Hematopoietic multipotent progenitor cell treated with erythropoietin and hydrocortisone succinate and interleukin-3 and kit ligand, for 15 days (in vitro differentiated cells): ENCODE measurements at regions not wholly inside any gene's neighbourhood (a gene's known extent, or its start where the extent isn't known, plus 50 kb on each side); places are given as distances from the start of the nearest gene placed in this dataset.

Experiments used
- DNase-seq: peaks from one replicate; pipeline ENCODE4 v3.0.0-alpha.2; 2015; ENCODE audit warnings: low spot score

DNA sequence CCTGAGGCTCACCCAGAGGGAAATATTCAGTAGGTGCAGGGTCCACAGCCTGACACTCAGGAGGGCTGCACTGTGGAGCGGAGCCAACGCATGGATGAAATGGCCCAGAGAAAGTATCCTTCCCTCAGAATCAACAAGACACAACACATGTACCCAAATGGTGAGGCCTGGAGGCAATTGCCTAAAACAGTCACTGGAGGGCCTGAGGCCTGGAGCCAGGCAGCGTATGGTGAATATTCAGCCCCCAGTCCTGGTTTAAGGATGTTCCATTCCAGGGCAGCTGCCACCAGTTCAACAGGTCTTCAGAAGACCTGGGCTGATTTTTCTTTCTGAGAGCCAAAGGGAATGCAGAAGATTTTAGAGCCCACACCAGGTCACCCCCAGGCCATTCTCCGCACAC, 264.8 kb downstream of the INSC start:
- DNase-seq: no peak

DNA sequence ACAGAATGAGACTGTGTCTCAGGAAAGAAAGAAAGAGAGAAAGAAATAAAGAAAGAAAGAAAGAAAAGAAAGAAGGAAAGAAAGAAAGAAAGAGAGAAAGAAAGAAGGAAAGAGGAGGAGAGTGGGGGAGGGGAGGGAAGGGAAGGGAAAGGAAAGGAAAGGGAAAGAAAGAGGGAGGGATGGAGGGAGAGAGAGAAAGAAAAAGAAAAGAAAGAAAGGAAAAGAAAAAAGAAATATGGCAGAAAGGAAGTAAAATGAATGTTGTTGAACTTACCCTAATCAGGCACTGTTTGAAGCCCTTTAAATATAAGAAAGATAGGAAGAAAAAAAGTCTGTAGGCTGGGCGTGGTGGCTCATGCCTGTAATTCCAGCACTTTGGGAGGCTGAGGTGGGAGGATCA, 276.1 kb downstream of the INSC start:
- DNase-seq: no peak

DNA sequence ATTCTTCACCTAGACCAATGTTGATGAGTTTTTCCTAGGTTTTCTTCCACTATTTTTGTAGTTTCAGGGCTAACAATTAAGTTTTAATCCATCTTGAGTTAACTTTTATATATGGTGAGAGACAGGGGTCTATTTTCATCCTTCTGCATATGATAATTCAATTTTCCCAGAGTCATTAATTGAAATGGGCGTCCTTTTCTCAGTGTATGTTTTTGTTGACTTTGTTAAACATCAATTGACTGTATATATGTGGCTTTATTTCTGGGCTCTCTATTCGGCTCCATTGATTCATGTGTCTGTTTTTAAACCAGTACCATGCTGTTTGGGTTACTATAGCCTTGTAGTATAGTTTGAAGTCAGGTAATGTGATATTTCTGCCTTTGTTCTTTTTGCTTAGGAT, 282.1 kb downstream of the INSC start:
- DNase-seq: no peak

DNA sequence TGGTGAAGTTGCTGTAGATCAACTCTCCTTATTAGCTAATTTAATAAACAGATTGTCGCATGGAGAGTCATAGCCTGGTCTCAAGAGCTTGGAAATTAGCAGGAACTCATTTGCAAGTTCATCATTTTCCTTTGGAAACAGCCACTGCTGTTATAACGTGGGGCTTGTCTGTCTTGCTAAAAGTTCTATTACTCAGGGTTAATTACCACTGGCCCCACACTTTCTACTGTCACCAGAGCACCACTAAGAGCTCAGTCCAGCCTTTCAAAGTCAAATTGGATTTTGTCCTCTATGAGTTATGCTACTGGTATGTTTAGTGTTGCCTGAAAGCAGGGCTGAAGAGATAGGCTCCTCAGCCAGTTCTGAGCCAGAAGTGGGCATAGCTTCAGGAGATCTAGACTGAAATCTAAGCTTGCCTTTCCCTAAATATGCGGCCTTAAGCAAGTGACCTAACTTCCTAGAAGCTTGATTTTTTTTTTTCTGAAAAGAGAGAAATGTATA, 292.2 kb downstream of the INSC start:
- DNase-seq: no peak

DNA sequence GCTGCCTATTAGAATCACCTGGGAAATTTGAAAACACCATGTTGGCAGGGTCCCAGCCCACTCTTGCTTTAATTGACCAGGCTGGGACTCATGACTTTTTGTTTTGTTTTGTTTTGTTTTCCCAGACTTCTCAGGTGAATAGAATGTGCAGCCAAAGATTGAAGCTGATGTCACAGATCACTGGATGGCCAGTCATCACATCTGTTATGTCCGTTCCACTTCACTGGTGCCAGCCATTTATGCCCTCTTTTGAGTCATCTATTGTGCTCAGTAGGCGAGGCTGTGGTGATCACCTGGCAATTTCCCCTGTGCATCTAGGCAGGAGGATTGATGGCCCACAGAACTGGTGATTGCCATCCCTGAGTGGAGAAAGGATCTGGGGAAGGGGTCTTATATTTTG, 297.3 kb downstream of the INSC start:
- no peak for DNase-seq

DNA sequence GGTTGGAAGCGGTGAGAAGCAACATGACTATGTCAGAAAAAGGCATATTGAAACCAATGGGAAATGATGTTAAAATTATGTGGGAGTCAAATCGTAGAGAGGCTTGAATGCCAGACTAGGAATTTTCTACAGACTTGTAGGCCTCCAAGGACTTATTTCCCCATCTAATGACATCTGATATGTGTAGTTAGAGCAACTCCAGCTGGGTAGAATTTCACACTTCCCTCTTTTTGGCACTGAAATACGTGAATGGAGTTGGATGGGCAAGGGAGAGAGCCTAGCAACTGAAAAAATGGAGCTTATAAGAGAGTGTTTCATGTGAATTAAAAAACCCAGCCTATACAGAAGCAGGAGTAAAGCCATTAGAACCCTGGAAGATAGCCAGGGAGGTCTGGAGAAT, 304.2 kb downstream of the INSC start:
- no peak for DNase-seq

DNA sequence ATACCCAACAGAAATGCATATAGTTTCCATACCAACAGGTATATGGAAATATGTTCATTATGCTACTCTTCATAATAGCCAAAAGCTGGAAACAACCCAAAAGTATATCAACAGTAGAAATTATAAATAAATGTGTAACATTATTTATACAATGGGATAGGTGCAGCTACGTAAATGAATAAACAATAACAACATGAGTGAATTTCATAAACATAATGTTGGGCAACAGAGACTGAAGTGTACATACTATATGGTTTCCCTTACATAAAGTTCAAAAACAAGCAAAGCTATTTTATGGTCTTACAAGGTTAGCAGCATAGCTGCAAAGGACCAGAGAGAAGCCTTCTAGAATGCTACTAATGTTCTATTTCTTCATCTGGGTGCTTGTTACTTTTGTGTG, 305.0 kb downstream of the INSC start:
- DNase-seq: no peak

DNA sequence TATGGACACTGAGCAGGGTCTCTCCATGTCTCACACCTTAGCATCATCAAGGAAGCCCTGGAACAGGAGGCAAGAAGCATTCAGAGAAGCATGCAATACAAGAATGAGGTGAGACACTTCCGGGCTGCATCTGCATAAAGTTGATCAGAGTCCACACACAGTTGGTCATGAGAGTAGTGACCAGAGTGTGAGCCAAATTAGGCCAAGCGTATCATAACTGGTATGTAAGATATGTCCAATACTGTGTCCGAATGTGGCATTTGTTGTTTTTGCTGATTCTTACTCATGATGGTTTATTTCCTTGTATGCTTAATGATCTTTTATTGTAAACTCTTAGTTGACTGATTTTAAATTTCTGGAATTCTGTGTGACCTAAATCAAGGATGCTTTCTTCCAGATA, 315.7 kb downstream of the INSC start:
- DNase-seq: no peak

DNA sequence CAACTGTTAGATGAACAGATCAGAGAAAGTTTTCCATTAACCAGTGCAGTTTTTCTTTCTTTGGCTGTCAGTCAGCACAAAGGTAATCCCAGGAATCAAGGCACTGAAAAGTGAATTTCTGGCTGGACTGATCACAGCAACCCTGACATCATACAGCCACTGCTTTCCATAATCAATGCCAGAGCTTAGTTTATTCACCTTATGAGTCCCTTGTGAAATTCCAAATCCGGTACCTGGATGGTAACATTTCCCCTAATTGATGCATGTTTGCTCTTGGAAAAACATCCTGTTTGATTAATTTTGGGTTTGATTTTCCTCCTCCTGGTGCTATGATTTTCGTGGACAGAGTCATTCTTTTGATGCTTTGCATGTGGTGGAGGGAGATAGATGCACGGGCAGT, 319.8 kb downstream of the INSC start:
- DNase-seq: no peak

DNA sequence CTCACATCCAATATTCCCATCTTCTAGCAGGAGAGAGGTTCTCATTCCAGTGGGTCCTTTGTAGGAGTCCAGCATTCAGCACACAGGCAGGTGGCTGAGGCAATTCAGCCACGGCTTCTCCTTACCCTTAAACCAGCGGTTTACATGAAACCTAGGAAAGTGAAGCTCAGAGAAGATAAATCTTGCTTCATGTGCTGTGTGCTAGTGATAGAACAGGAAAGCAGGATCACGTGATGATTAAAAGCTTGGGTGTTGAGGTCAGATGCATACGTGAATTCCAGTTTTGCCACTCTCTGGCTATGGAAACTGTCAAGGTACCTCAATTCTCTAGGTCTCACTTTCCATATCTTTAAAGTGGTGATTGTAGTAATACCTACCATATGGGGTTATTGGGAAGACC, 331.6 kb downstream of the INSC start:
- no peak for DNase-seq

DNA sequence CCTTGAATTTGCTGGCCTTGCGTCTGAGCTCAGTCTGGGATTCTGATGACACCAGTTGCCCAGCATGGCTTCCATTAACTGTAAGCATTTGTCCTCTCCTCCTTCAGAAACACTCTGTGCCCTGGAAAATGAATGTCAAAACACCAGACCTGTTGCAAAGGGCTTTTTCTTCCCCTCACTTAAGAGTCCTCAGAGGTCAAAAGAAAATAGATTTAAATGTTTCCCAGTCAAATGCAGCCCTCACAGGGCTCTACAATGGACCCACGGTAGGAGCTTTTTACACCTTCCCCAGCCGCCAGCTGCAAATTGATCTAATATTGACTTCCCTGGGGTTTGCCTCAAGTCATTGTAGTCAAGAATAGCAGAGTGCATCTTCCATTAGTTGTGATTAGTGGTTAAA, 332.2 kb downstream of the INSC start:
- no peak for DNase-seq

DNA sequence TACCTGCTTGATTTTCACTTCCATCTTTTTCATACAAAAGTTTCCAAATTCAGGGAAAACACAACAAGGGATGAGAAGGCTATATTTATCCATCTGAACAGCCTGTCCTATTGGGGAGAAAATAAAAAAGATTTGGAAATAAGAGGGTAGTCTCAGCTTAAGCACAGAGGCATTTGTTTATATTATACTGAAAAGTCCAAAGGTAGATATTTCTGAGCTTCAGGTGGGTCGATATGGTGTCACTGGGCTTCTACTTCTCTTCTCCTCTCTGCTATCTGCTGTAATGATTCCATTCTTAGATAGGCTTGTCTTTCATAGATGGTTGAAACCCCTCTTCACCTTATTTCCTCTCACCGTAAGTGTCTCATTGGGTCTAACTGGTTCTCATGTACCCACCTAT, 337.0 kb downstream of the INSC start:
- no peak for DNase-seq

DNA sequence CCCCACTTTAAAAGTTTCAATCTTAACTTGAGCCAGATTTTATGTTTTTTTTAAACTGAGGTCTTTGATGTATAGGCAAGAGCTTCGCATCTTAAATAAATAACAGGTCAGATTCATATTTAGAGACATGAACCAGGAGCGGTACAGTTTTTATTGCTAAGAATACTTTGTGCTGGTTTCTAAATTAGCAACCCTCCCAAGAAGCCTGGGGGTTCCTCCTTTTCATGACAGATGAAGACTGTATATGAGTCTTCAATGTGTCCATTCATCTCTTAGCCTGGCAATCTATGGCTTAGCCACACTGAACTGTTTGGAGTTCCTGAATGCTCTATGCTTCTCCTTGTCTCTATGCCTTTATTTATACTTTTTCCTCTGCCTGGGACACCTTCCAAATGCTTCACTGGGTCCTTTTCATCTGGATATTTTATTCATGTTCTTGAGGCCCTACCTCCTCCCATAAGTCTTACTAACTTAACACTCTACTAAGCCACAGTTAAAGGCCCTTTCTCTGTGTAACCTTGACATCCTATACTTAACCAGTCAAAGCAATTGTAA, 338.6 kb downstream of the INSC start:
- no peak for DNase-seq

DNA sequence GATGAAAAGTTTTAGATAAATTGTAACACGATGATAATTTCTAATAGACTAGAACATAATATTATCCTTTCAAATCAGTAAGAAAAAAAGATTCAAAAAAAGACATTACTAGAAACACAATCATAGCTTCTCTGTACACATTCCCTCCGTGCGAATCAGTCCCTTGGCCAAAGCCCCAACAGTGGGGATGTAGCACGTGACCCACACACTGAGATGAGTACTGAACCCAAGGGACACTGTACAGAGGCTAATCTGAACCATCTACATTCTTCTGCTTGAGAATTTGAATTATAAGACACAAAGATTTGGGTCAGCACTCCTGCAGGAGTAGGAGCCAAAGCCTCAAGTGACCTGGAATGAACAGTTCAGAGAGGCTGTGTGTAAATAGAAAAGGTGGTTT, 353.7 kb downstream of the INSC start:
- DNase-seq: no peak

DNA sequence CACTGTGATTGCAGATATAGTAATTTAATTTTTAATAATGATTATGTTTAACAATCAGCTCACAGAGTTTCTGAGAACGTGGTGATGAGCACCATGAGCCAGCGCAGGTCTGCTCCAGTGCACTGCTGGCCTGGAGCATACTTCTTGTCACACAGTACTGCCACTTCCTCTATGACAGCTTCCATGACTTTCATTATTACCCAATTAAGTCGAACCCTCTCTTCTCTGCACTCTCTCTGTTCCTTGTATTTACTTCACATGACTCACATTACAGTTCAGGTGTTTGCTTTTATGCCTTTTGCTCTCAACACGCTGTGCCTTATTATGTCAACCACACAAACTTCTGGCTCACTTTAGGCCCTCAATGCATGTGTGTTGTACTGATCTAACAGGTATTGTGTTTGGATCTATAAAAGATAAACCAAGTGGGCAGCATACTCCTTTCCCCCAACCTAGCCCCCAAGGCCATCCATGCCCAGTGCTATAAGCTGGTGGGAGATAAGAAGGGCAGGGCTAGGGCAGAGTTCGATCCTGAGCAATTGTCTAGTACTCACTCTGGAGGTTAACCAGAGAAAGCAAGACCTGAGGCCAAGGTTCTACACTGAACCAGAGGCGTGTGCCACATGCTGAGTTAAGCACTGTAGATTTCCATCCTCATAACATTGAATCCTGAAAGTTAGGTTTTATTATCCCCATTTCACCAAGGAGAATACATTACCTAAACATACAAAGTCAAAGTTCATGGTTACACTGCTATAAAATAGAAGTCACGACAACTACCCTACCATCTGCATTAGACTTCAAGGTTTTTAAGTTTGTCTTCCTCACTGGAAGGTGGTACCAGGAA, 356.5 kb downstream of the INSC start:
- no peak for DNase-seq

DNA sequence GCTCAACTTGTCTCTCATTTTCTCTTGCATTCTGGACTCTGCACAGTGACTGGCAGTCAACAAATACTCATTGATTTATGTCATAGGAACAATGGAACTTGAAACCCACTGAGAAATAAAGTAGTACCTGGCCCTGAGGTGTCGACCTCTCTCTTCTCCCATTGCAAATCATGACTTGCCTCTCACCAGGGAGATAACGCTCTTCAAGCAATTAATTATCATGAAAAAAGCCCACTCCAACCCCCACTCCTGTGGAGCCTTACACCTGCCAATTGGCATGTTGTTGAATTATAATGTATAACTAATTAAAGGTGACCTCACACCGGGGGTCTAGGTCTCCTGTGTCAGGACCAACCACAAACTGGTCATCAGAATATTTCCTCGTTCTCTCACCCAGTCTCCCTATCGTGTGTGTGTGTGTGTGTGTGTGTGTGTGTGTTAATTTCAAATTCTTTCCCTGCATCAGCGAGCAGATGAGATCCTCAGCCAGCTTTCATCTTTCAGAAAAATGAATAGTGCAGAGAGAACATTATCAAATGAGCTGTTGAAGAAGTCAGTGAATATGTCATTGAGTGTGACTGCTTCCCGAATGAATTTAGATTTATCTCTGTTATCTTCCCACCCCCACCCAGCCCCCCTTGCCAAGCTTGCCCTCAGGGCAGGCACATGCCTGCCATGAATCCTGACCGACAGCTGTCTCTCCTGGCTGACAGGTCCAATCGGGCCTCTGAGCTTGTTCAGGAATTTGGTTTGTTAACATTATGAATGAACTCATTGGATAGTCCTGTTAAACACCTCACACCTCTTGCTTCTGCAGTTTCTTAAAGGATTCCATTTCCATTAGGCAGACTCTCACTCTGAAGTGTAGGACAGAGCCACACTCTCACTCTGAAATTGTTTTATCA, 357.4 kb downstream of the INSC start:
- DNase-seq: no peak

DNA sequence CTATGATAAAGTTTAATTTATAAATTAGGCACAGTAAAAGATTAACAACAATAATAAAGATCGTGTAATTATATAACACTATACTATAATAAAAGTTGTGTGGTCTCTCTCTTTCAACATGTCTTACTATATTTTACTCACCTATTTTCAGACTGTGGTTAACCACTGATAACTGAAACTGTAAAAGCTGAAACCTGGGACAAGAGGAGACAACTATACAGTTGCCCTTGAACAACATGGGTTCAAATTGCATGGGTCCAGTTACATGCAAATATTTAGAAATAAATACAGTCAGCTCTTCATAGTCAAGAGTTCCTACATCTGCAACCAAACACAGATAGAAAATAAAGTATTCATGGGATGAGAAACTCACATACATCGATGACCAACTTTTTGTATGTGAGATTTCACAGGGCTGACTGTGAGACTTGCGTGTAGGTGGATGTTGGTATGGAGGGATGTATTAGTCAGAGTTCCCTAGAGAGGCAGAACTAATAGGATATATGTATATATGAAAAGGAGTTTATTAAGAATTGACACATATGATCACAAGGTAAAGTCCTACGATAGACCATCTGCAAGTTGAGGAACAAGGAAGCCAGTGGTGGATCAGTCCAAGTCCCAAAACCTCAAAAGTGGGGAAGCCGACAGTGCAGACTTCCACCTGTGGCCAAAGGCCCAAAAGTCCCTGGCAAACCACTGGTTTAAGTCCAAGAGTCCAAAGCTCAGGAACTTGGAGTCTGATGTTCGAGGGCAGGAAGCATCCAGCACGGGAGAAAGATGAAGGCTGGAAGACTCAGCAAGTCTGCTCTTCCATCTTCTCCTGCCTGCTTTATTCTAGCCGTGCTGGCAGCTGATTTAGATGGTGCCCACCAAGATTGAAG, 359.5 kb downstream of the INSC start:
- DNase-seq: no peak

DNA sequence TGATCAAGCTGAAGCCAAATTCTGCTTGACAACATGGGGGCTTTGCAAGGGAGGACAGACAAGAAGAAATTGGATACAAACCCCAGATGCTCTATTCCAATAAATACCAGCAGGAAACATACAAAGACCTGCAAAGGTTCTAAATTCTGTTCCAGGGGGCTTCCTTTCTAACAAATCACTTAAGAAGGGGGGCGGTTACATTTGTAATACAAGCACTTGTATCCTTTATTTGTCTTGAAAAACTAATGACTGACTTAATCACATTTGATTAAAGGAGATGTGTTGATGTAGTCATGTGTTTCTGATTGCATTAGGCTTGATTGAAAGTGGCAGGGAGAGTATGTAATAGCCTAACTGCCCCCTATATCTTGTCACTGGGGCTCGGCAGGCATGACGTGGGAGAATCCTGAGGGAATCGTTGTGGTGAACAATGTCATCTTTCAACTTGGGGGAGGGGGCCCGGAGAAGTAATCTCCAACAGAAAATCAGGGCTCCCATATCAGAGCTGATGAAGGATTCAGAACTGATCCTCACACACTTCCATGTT, 361.7 kb downstream of the INSC start:
- DNase-seq: no peak

DNA sequence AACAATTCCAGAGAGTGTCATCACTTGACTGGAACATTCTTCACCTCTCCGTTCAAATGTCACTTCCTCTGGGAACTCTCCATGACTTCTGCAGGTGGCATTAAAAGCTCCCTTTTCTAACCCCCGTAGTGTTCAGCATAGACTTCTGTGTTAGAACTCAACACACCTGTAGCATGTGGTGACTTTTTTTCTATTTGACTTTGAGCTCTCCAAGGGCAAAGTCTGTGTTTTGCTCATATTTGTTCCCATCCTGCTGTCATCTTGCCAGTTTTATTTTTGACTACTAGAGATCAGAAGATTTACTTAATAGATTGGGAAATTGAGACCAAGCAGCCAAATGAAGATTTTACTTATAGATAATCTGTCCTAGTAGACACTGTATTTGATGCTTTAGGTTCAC, 367.1 kb downstream of the INSC start:
- no peak for DNase-seq

DNA sequence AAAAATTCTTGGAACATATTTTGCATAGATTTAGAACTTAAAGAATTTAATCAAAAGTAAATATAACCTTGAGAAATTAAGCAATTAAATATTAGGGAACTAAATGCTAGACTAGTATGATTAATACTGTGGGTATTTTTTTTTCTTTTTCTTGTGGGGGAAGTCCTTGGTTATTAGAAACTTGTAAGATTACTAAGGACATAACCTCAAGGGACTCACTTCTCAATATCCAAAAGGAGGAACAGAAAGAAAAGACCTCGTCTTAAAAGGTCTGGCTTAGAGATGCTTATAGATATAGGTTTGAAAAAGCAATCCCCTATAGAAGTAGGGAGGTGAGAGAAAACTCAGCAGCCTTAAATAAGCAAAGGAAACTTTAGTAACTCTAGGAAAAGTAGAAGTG, 368.5 kb downstream of the INSC start:
- no peak for DNase-seq

DNA sequence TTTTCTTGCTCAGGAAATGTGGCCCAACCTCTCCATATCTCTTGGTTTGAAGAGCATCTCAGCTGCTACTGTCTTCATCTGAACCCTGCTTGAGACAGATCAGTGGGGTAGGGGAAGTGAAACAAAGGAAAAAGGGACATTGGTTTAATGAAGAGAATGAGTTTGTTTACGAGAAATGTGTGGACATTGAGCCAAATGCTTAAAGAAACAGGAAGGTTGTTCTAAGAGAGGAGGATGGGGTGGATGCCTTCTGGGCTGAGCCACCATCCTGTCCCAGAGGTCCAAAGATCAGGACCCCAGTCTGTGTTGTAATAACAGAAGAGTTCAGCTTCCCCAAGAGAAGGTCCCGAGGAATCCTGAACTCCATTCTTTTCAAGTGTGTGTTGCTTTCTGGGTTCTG, 369.7 kb downstream of the INSC start:
- DNase-seq: no peak

DNA sequence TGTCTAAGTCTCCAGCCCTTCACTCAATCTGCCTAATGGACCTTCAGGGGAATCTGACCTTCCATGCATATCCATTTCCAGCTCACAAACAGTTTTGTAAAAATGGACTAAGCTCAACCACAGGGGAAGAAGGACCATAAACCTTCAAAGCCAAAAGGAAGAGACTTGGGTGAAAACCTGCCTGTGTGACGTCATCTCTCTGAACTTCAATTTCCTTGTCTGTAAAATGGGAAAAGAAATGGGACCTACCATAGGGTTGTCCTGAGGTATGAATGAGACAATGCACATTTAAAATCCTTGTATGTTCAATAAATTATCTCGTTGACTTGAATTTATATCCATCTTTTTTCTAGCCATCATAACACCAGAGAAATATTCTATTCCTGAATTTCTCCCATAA, 370.7 kb downstream of the INSC start:
- DNase-seq: no peak
